GM19468 (cell line): ENCODE measurements at regions not wholly inside any gene's neighbourhood (a gene's known extent, or its start where the extent isn't known, plus 50 kb on each side); places are given as distances from the start of the nearest gene placed in this dataset.
A peak's percentile ranks its signal among the peaks of the same experiment; 100 is the strongest.

Experiments
- ATAC-seq: cut with Tn5 transposase; IDR thresholded peaks from one replicate; pipeline ENCODE4 v1.9.1; 2021; ENCODE audit warnings: mild to moderate bottlenecking, moderate library complexity, moderate number of reproducible peaks; ENCODE audit not compliant: unreplicated experiment; ENCODE audit errors: extremely low read depth

DNA sequence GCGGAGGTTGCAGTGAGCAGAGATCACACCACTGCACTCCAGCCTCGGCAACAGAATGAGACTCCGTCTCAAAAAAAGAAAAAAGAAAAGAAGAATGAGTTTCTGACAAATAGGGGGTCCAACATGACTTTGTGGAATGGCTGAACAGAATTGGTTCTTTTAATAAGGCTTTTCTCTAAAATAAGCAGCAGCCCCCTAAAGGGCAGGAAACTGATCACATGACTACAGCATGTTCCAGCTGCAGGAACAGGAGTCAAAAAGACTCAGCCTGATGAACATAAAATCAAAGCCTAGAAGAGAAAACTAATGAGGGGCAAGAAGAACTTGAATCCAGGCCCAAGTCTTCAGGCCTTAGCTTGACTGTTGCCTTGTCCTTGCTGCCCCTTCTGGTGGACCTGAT is 89.7 kb upstream of the ARRDC4 start:
- ATAC-seq: no peak

GRCh38 chr15:97874139-97874538 is 86.4 kb upstream of the ARRDC4 start:
- ATAC-seq: no peak

DNA sequence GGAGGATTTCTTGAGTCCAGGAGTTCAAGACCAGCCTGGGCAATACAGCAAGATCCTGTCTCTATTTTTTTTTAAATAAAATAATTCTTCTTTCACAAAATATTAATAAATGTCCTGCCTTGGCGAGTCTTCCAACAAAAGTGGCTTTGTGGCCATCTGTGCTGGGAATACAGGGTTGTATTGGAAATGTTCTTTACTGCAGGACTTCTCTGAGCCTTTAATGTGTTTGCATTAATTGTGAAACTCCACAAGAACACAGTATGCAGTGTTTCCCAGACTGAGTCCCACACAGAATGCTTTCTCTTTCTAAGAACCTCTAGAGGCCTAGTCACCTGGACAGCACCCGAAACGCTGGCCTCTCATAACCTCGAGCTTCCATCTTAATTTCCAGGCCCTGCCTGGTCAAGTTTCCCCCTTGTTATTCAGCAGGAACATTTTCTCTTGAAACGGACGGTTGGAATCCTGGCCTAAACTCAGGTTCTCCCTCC is 85.4 kb upstream of the ARRDC4 start:
- ATAC-seq: no peak

- ATAC-seq: no peak
Observed at GRCh38 chr15:97875513-97876280, 84.8 kb upstream of the ARRDC4 start.

GRCh38 chr15:97876281-97876675 is 84.2 kb upstream of the ARRDC4 start:
- ATAC-seq: no peak

GRCh38 chr15:97881346-97881965 is 79.0 kb upstream of the ARRDC4 start:
- no peak for ATAC-seq

- ATAC-seq: no peak
Observed at GRCh38 chr15:97884513-97885131, 75.9 kb upstream of the ARRDC4 start.

DNA sequence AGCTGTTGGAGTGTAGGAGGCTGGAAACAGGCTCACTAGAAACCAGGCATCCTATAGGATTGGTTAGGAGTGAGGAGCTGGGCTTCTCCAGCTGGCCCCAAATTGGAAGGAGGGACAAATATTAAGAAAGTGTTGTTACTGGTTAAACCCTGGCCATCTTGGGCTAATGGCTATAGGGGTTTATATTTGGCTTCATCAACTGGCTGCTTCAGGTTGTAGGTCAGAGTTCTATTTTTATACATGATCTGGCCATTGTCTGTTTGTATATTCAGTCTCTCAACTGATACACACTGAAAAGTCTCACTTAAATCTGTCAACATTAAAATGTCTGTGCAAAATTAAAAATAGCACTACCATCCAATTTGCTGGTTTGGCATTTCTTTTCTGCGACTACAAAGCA is 70.2 kb upstream of the ARRDC4 start:
- no peak for ATAC-seq

GRCh38 chr15:97892167-97892938 is 68.2 kb upstream of the ARRDC4 start:
- ATAC-seq: no peak

DNA sequence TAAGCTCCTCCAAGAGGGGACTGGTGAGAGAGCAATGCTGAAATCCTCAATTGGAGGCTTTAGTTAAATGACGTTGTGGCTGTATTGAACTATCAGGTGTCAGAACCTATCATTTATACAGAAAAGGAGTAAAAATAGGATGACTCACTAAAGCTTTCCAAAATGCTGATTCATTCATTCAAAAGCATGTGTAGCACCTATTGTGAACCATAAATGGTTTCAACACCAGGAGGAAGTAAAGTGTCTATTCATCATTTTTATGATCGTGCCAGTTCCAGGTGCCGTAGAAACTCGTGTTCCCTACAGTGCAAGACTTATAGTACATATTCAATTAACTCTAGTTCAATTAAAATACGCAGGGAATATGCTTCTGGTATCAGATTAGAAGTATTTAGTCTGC is 66.5 kb upstream of the ARRDC4 start:
- ATAC-seq: no peak

- no peak for ATAC-seq
Observed at GRCh38 chr15:97899981-97900380, 60.5 kb upstream of the ARRDC4 start.

DNA sequence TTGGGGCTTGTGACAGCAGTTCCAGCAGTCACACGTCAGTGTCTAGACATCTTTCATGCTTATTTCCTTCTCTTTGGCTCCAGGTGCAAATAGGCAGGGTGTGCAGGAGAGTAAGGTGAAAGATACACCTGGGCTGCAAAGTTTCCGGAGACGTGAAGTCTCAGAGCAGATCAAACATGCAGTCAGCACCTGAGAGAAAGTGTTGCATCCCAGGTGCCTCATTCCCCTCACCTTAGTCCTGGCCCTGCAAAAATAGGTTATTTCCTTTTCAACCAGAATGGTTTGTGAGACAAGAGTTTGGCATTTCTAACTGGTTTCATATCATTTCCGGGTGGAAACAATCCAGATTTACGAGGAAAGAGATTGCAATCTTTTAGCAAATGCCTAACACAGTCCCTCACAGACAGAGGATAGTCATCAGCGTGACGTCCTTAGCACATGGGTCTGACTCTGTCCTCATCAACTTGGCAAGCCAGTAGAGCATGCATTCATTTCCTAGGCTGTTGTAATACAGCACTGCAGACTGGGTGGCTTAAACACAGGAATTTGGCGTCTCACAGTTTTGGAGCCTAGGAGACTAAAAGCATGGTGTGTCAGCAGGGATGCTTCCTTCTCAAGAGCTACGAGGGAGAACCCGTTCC is 58.2 kb upstream of the ARRDC4 start:
- ATAC-seq: no peak

DNA sequence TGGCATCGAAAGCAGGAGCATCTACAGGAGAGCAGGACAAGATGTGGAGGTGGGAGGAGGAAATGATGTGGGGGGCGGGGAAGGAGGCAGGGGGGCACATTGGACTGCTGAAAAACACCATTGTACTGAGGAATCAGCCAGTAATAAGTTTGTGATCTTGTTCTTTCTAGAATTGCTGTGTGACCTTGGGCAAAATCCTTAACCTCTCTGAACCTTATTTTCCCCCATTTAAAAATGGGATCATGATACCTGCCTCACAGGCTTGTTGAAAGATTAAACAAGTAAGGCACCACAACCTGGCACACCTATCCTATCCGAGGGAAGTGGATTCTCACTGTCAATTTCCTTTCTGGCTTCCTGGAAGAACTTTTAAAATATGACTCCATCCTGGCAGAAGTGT is 56.9 kb upstream of the ARRDC4 start:
- ATAC-seq: no peak

DNA sequence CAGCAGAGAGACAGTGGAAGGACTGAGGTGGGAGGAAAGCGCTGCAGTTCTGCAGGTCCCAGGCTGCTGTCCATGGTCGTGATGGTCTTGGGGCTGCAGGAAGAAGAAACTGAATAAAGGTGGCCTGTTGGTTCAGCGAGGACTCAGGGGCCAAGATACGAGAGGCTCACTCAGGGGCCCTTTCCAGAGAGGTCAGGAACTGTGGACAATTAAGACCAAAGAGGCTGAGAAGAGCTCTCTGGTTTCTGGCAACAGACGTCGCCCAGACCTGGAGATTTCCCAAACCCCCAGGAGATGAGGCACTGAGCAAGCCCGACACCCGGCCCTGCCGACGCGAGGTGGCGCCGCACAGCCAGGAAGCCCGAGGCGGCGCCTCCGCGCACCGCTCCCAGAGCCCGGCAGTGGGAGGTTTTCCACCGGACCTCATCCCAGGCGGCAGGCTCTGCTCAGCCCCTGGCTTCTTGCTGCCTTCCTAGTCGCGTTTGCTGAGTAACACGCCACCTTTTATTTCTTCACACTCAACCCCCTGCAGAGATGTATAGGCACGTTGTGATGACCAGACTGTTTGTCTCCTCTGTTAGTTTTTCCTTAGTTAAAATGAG is 56.4 kb upstream of the ARRDC4 start:
- ATAC-seq: no peak

DNA sequence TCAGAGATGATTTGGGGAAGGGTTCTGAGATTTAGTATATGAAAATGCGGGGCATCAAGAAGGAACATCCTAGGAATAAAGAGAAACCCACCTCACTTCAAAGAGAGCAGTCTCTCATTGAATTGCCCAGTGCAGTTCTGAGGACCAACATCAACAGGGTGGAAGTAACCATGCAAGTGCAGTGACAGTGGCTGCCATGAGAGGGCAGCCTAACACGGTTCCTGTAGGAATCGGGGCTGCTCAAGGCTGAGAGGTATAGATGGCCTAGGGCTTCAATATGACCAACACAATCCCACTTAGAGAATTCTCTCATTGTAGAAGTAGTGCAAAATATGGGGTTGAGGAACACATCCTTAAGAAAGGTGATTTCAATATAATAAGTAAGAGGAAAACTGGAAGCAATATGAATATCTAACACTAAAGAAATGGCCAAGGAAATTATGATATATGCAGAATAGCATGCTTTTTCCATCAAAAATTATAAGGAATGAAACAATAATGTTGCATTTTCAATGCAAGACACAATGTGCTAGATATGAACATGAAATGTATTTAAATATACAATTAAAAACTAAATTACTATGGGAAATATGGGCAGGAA is 51.1 kb upstream of the ARRDC4 start:
- ATAC-seq: peak; percentile 84
